ENCODE measurements at regions not wholly inside any gene's neighbourhood (a gene's known extent, or its start where the extent isn't known, plus 50 kb on each side); places are given as distances from the start of the nearest gene placed in this dataset.

DNA sequence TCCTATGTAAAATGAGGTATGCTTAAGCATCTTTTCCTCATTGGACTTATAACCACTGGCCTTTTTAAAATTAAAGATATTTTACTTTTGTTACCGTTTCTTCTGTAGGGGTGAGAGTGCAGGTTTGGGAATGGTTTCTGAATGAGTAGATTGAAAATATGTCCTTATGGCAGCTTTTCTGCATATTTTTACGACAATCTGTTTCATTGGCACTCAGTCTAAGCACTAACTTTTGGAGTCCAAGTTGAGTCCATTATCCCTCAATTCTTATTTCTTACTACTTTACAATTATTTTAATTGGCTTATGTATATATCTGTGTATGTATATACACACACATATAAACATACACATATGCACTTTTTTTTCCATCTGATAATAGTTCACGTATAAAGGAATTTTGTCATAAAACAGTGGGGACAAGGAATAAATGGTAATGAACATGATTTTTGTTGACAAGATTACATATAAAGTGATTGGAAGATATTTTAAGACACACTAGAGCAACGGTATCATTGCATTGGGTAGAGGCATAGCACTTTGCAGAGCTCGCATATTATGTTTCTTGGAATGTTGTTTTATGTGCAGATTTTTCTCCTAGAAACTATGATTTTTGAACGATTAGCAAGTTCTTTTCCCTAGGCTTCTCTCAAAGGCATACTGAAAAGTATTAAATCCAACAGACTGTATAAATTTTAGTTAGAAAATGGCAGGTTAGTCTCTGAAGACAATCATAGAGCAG, 133.0 kb downstream of the FAT4 start:
- no peaks in the 10 kb centered on the region for H3K4me1 ChIP-seq (ENCODE audit: low read depth)
- DNase-seq (no peak), ATAC-seq (no peak)
- H3K9me3 ChIP-seq: no peaks in the 10 kb centered on the region
- no peaks in the 10 kb centered on the region for H3K36me3 ChIP-seq (ENCODE audit: low read depth)
- no peak overlapping the region for H3K4me3 ChIP-seq
- TF ChIP-seq, protein P1, sequence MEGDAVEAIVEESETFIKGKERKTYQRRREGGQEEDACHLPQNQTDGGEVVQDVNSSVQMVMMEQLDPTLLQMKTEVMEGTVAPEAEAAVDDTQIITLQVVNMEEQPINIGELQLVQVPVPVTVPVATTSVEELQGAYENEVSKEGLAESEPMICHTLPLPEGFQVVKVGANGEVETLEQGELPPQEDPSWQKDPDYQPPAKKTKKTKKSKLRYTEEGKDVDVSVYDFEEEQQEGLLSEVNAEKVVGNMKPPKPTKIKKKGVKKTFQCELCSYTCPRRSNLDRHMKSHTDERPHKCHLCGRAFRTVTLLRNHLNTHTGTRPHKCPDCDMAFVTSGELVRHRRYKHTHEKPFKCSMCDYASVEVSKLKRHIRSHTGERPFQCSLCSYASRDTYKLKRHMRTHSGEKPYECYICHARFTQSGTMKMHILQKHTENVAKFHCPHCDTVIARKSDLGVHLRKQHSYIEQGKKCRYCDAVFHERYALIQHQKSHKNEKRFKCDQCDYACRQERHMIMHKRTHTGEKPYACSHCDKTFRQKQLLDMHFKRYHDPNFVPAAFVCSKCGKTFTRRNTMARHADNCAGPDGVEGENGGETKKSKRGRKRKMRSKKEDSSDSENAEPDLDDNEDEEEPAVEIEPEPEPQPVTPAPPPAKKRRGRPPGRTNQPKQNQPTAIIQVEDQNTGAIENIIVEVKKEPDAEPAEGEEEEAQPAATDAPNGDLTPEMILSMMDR (IDR thresholded peaks at IDR 0.05): no peak
- intact Hi-C loops (cut with DNase I, micrococcal nuclease): no loop called here

DNA sequence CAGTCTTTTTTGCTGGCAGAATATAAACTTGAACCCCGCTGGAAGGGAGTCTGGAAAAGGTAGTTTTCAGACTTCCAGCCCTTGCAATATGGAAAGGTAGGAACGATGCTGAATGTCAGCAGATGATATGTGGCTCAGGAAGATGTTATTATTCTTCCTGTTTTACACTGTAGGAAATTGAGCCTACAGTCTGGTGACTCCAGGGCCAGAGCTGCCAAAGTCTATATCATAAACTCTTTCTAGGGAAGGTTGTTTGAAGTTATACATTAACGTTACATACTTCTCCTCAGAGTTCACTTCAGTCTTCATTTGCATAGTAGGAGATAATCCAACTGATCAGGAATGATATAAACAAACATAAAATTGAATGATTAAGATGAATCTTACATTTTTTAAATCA, 141.3 kb downstream of the FAT4 start:
- Histone ChIP-seq H3K4me1 (ENCODE audit: low read depth) (peaks cover 7% of the 10 kb centered on the region), H3K4me3 (no peak overlapping the region), H3K9me3 (no peaks in the 10 kb centered on the region), H3K36me3 (ENCODE audit: low read depth) (no peaks in the 10 kb centered on the region)
- TF ChIP-seq, protein P1 (IDR thresholded peaks at IDR 0.05): no peak
- DNase-seq: peak in 1 of 3 donors; percentile 57
- intact Hi-C loops (cut with DNase I, micrococcal nuclease): no loop called here
- peak; percentile 96 for ATAC-seq

DNA sequence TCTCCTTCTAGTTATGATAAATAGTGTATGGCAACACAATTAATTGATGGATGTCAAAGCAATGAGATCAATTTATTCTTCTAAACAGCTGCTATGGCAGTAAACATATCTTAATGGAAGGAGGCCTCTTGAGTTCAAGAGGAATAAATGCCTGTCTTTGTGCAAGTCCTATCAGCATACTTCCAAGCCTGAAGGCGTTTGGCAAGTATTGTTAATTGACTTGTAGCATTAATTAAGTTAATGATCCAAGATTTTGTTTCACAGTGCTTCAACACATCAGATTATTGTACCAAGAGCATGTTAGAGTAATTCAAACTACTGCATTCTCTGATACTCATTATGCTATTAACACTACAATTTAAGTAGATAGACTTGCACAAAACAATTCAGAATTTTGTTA, 144.8 kb downstream of the FAT4 start:
- Histone ChIP-seq H3K4me1 (ENCODE audit: low read depth) (peaks cover 7% of the 10 kb centered on the region), H3K4me3 (no peak overlapping the region), H3K36me3 (ENCODE audit: low read depth) (no peaks in the 10 kb centered on the region), H3K9me3 (no peaks in the 10 kb centered on the region)
- ATAC-seq (no peak), DNase-seq (no peak)
- intact Hi-C loops (cut with DNase I, micrococcal nuclease): no loop called here
- TF ChIP-seq, protein P1 (IDR thresholded peaks at IDR 0.05): no peak

GRCh38 chr4:125461676-125462363, 147.1 kb downstream of the FAT4 start:
- no peaks in the 10 kb centered on the region for H3K4me1 ChIP-seq (ENCODE audit: low read depth)
- DNase-seq (no peak), ATAC-seq (no peak)
- H3K36me3 ChIP-seq (ENCODE audit: low read depth): no peaks in the 10 kb centered on the region
- H3K9me3 ChIP-seq: no peaks in the 10 kb centered on the region
- TF ChIP-seq, protein P1 (IDR thresholded peaks at IDR 0.05): no peak
- H3K4me3 ChIP-seq: no peak overlapping the region
- intact Hi-C loops (cut with DNase I, micrococcal nuclease): no loop called here

GRCh38 chr4:125464146-125464545, 149.4 kb downstream of the FAT4 start:
- TF ChIP-seq, protein P1 (IDR thresholded peaks at IDR 0.05): no peak
- DNase-seq (no peak), ATAC-seq (no peak)
- Histone ChIP-seq H3K4me3 (no peak overlapping the region), H3K9me3 (no peaks in the 10 kb centered on the region), H3K36me3 (ENCODE audit: low read depth) (no peaks in the 10 kb centered on the region), H3K4me1 (ENCODE audit: low read depth) (no peaks in the 10 kb centered on the region)
- intact Hi-C loops (cut with DNase I, micrococcal nuclease): no loop called here
